GM23338 (cell line): ENCODE measurements at regions not wholly inside any gene's neighbourhood (a gene's known extent, or its start where the extent isn't known, plus 50 kb on each side); places are given as distances from the start of the nearest gene placed in this dataset.

ENCODE experiments used
- ATAC-seq: fragments of 200-7000 bp; cut with Tn5 transposase; 3 replicates; pipeline ENCODE4 v1.9.1; 2020
- DNase-seq: peaks from one replicate; pipeline ENCODE4 v3.0.0-alpha.2; 2015; ENCODE audit warnings: low spot score
- H2AFZ ChIP-seq: fragments of 200-600 bp; sonication (generic); 2 replicates; pipeline ENCODE4 v1.8.0; 2016; ENCODE audit warnings: antibody characterized with exemption, mild to moderate bottlenecking, moderate library complexity
- H3F3A ChIP-seq: fragments of 200-600 bp; sonication (generic); replicated peaks from 2 replicates; pipeline ENCODE4 v1.8.0; 2017; ENCODE audit warnings: antibody characterized with exemption, mixed run types, low read depth
- H3K27ac ChIP-seq: fragments of 200-600 bp; sonication (generic); 2 replicates; pipeline ENCODE4 v1.6.1; 2016; ENCODE audit warnings: low read depth
- H3K27me3 ChIP-seq: fragments of 200-600 bp; sonication (generic); 2 replicates; pipeline ENCODE4 v1.8.0; 2016; ENCODE audit warnings: mild to moderate bottlenecking, mixed run types, moderate library complexity; ENCODE audit not compliant: insufficient read depth
- H3K36me3 ChIP-seq: fragments of 200-600 bp; sonication (generic); 2 replicates; pipeline ENCODE4 v1.8.0; 2016; ENCODE audit warnings: mild to moderate bottlenecking; ENCODE audit not compliant: insufficient read depth
- H3K4me1 ChIP-seq: fragments of 200-600 bp; sonication (generic); 2 replicates; pipeline ENCODE4 v1.8.0; 2016; ENCODE audit warnings: mild to moderate bottlenecking, moderate library complexity; ENCODE audit not compliant: insufficient read depth
- H3K4me2 ChIP-seq: fragments of 200-600 bp; sonication (generic); 2 replicates; pipeline ENCODE4 v1.7.1; 2017; ENCODE audit warnings: mixed run types
- H3K4me3 ChIP-seq: fragments of 200-600 bp; sonication (generic); 2 replicates; pipeline ENCODE4 v1.6.1; 2016; ENCODE audit warnings: mixed run types
- H3K79me2 ChIP-seq: fragments of 200-600 bp; sonication (generic); replicated peaks from 2 replicates; pipeline ENCODE4 v1.8.0; 2017; ENCODE audit warnings: mild to moderate bottlenecking; ENCODE audit not compliant: insufficient read depth
- H3K9me2 ChIP-seq: fragments of 200-600 bp; sonication (generic); 2 replicates; pipeline ENCODE4 v1.8.0; 2017; ENCODE audit not compliant: insufficient read depth
- H4K20me1 ChIP-seq: fragments of 200-600 bp; sonication (generic); replicated peaks from 2 replicates; pipeline ENCODE4 v1.8.0; 2017; ENCODE audit warnings: mild to moderate bottlenecking; ENCODE audit not compliant: insufficient read depth
- H3K27ac Mint-ChIP-seq: 2 replicates; pipeline ENCODE4 v1.8.0; 2020; ENCODE audit warnings: inconsistent platforms, mild to moderate bottlenecking, moderate library complexity, mixed read lengths
- H3K27me3 Mint-ChIP-seq: 3 replicates; pipeline ENCODE4 v1.8.0; 2022; ENCODE audit warnings: low read depth, mild to moderate bottlenecking, moderate library complexity, mixed read lengths, inconsistent platforms; ENCODE audit not compliant: insufficient read depth, poor library complexity
- H3K36me3 Mint-ChIP-seq: 3 replicates; pipeline ENCODE4 v1.8.0; 2021; ENCODE audit warnings: low read depth, mild to moderate bottlenecking, inconsistent platforms, moderate library complexity, mixed read lengths
- H3K4me1 Mint-ChIP-seq: 3 replicates; pipeline ENCODE4 v1.8.0; 2020; ENCODE audit warnings: mild to moderate bottlenecking, inconsistent platforms, mixed read lengths
- H3K4me3 Mint-ChIP-seq: 3 replicates; pipeline ENCODE4 v1.8.0; 2021; ENCODE audit warnings: moderate library complexity, mild to moderate bottlenecking, inconsistent platforms, mixed read lengths
- H3K9me3 Mint-ChIP-seq: 3 replicates; pipeline ENCODE4 v1.8.0; 2020; ENCODE audit warnings: moderate library complexity, mild to moderate bottlenecking, inconsistent platforms, mixed read lengths
- ETS1 ChIP-seq: IDR thresholded peaks from 2 replicates; pipeline ENCODE4 v1.6.1; 2016; ENCODE audit warnings: antibody characterized with exemption
- EZH2 ChIP-seq: fragments of 200-600 bp; sonication (generic); IDR thresholded peaks from one replicate; pipeline ENCODE4 v1.8.0; 2017; ENCODE audit warnings: antibody characterized with exemption, mild to moderate bottlenecking, low read depth; ENCODE audit not compliant: unreplicated experiment
- JUNB ChIP-seq: IDR thresholded peaks from one replicate; pipeline ENCODE4 v1.6.1; 2016; ENCODE audit warnings: antibody characterized with exemption; ENCODE audit not compliant: unreplicated experiment
- ZNF462 ChIP-seq: fragments of 250-450 bp; sonication (Bioruptor Pico); IDR thresholded peaks from 2 replicates; pipeline ENCODE4 v1.5.0; 2020; ENCODE audit warnings: mild to moderate bottlenecking, moderate library complexity
- TF ChIP-seq, protein P1 (sequence below): IDR thresholded peaks from one replicate; pipeline ENCODE4 v1.6.1; 2018; ENCODE audit warnings: antibody characterized with exemption; ENCODE audit not compliant: unreplicated experiment
- TF ChIP-seq, protein P2 (sequence below), 2 experiments: fragments of 200-600 bp in 1 of 2; sonication (generic) in 1 of 2; conservative IDR thresholded peaks; 2 replicates each; pipeline versions ENCODE4 v1.5.1 to v1.6.1; 2016 to 2017; ENCODE audit warnings: antibody characterized with exemption in 2 of 2, low read depth in 2 of 2, mild to moderate bottlenecking in 2 of 2, moderate library complexity in 1 of 2

DNA sequence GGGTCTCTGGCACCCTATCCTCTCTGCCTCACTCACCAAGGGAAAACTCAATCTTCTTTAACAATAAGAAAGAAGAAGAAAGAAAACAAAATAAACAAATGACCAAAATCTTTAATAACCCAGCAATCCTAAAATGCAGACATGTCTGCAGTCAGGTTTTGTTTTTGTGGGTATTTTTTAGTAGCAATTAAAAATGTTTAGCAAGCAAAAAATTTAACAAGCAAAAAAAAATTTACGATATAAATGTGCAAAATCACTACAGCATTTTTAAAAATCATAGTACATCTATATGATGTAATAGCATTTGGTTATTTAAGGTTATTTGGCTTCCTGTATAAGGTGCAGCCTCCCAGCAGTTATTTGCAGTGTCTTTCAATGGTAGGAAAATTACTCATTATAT lies 151.3 kb upstream of the MAP3K1 start (continued):
- TF ChIP-seq EZH2 = no peak
- no peak for TF ChIP-seq JUNB
- no peak for TF ChIP-seq ETS1
- TF ChIP-seq, protein P1, sequence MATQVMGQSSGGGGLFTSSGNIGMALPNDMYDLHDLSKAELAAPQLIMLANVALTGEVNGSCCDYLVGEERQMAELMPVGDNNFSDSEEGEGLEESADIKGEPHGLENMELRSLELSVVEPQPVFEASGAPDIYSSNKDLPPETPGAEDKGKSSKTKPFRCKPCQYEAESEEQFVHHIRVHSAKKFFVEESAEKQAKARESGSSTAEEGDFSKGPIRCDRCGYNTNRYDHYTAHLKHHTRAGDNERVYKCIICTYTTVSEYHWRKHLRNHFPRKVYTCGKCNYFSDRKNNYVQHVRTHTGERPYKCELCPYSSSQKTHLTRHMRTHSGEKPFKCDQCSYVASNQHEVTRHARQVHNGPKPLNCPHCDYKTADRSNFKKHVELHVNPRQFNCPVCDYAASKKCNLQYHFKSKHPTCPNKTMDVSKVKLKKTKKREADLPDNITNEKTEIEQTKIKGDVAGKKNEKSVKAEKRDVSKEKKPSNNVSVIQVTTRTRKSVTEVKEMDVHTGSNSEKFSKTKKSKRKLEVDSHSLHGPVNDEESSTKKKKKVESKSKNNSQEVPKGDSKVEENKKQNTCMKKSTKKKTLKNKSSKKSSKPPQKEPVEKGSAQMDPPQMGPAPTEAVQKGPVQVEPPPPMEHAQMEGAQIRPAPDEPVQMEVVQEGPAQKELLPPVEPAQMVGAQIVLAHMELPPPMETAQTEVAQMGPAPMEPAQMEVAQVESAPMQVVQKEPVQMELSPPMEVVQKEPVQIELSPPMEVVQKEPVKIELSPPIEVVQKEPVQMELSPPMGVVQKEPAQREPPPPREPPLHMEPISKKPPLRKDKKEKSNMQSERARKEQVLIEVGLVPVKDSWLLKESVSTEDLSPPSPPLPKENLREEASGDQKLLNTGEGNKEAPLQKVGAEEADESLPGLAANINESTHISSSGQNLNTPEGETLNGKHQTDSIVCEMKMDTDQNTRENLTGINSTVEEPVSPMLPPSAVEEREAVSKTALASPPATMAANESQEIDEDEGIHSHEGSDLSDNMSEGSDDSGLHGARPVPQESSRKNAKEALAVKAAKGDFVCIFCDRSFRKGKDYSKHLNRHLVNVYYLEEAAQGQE = no peak

DNA sequence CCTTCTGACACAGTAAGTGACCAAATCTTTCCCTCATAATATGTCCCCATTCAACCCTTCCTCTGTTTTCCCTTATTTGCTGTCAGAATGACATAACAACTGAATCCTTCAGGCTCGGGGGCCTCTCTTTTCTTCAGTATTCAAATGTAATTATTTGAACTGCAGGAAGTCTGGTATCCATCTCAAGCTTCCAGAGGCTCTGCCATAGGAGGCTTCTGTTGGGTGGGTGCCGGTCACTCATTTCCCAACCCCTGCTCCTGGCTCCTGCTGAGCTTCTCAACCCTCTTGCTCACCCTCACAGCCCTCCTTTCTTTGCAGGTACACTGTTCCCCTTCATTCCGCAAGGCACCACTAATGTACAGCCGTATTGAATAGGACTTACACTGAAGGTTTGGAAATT lies 151.8 kb upstream of the MAP3K1 start:
- Histone ChIP-seq H3K27me3 (no peaks in the 10 kb centered on the region), H3K79me2 (no peaks in the 10 kb centered on the region), H3F3A (no peaks in the 10 kb centered on the region), H3K4me2 (peak overlapping the region; percentile 46; the same call in 1 of the 2 replicates), H3K9me2 (0 out of 2 replicates have a peak, but pooled peaks cover 7% of the 10 kb centered on the region), H3K4me3 (no peak overlapping the region; the same call in 1 of the 2 replicates), H3K4me1 (peaks cover 13% of the 10 kb centered on the region; the same call in 1 of the 2 replicates), H4K20me1 (no peaks in the 10 kb centered on the region), H3K36me3 (no peaks in the 10 kb centered on the region), H3K27ac (no peak overlapping the region), H2AFZ (0 out of 2 replicates have a peak overlapping the region, but pooled peaks have one; percentile 12)
- H3K4me3 Mint-ChIP-seq = peak overlapping the region; percentile 4; the same call in 1 of the 3 replicates
- no peaks in the 10 kb centered on the region; the same call in 2 of the 3 replicates for H3K36me3 Mint-ChIP-seq
- TF ChIP-seq, protein P2, sequence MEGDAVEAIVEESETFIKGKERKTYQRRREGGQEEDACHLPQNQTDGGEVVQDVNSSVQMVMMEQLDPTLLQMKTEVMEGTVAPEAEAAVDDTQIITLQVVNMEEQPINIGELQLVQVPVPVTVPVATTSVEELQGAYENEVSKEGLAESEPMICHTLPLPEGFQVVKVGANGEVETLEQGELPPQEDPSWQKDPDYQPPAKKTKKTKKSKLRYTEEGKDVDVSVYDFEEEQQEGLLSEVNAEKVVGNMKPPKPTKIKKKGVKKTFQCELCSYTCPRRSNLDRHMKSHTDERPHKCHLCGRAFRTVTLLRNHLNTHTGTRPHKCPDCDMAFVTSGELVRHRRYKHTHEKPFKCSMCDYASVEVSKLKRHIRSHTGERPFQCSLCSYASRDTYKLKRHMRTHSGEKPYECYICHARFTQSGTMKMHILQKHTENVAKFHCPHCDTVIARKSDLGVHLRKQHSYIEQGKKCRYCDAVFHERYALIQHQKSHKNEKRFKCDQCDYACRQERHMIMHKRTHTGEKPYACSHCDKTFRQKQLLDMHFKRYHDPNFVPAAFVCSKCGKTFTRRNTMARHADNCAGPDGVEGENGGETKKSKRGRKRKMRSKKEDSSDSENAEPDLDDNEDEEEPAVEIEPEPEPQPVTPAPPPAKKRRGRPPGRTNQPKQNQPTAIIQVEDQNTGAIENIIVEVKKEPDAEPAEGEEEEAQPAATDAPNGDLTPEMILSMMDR (conservative IDR thresholded peaks at IDR 0.05; ENCODE audit: low read depth in 2 of 2) = no peak
- TF ChIP-seq ZNF462 = 0 out of 2 replicates have a peak, but pooled peaks have one; percentile 47
- ATAC-seq = peak; percentile 84
- H3K27ac Mint-ChIP-seq = 0 out of 2 replicates have a peak overlapping the region, but pooled peaks have one; percentile 0
- peaks cover 5% of the 10 kb centered on the region for H3K27me3 Mint-ChIP-seq
- H3K4me1 Mint-ChIP-seq = peaks cover 17% of the 10 kb centered on the region
- DNase-seq = no peak
- H3K9me3 Mint-ChIP-seq = no peaks in the 10 kb centered on the region
